GM21423 (cell line): ENCODE measurements at regions not wholly inside any gene's neighbourhood (a gene's known extent, or its start where the extent isn't known, plus 50 kb on each side); places are given as distances from the start of the nearest gene placed in this dataset.

Source experiments
- ATAC-seq: cut with Tn5 transposase; IDR thresholded peaks from one replicate; pipeline ENCODE4 v1.9.1; 2021; ENCODE audit warnings: mild to moderate bottlenecking, moderate library complexity; ENCODE audit not compliant: unreplicated experiment

DNA sequence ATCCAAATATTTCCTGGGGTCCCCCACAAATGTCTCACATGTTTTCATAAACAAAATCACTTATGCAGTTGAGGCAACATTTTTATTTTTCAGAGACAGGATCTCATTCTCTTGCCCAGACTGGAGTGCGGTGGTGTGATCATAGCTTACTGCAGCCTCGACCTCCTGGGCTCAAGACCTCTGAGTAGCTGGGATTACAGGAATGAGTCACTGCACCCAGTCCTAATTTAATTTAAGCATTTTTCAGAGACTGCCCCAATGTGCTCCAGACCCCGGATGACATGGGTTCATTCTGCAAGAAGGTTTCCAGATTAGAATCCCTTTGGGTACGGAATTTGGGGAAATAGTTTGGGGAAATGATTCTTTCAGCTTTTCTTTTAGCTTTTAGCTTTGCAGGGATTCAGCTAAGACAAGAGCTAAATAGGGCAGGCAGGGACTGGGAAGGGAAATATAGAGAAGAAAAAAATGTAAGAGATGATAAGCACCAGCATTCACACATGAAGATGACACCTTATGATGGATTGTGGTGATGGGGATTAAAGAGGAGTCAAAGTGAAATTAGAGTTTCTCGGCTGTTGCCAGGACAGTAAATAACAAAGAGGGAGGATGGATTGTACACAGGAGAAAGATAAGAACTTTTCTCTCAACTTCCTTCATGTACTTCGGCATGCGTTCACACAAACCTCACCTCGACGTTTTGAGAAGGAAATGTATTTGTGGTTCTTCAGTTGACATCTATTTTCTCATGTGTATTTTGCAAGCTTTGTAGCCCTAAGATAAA is 169.4 kb upstream of the TAB2 start:
- no peak for ATAC-seq

DNA sequence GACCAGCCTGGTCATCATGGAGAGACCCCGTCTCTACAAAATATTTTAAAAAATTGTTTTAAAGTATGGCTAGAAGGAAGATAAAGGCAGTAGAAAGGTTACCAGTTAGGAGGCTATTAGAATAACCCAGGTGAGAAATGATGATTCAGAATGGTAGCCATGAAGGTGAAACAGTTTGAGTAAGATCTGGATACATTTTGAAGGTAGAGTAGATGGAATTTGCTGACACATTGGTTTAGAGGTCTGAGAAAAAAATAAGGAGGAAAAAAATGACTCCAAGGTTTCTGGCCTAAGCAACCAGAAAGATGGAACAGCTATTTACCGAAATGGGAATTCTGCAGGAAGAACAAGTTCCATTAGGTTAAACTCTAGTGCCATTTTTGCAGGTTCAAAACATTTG is 167.9 kb upstream of the TAB2 start:
- no peak for ATAC-seq

DNA sequence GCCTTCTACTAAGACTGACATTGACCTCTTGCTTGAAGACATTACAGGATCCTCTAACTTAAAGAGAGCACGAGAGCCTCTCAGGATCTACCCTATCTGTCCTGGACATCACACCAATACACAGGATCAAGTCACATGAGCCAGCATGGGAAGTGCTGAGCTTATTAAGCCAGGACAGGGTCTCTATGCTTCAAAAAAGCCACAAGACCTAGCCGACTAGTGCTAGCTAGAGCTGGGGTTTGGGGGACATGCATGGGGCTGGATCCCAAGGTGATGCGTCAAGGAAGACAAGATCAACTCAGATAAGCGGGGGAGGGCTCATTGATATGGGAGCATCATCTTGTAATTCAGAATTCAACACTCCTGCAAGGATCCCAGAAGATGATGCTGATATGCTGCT is 167.2 kb upstream of the TAB2 start:
- no peak for ATAC-seq

DNA sequence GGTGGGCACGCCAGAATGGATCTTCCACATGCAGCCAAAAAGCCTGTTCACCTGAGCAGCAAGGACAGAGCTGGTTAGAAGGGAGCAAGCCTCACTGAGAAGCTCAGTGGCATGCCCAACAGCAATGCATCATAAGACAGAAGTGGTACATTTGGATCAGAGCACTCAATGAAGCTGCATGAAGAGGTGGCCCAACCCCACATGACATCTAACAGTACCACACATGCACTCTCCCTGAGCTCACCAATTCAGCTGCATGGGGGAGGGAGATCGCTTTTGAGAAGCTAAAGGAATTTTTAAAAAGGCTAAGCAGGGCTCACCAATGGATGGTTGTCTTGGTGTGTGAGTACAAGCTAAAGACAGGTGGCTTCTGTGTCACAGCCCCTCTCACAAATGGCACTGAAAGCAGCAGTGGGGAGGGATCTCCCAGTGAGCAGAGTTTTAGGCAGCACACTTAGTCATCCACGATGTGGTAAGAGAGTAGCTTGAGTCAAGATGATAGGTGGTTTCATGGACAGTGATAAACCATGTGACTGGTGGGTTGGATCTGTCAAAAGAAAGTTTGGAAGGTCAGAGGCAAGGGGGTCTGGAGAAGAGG is 166.6 kb upstream of the TAB2 start:
- ATAC-seq: no peak

DNA sequence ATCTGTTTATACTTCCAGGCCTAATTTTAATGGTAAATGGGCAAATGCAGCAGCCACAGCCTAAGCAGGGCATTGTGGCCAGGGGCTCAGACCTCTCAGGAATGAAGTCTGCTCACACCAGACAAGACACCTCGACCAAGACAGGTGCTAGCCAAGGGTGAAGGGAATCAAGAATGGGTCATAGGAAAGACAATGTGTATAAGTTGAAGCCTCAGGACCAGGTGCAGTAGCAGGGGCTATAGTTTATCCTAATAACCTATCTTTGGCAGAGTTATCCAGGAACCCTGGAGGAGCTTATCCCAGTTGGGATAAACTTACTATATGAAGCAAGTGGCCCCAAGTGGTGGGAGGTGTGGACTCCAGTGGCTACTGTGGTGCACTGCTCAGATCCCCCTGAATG is 165.0 kb upstream of the TAB2 start:
- ATAC-seq: no peak

DNA sequence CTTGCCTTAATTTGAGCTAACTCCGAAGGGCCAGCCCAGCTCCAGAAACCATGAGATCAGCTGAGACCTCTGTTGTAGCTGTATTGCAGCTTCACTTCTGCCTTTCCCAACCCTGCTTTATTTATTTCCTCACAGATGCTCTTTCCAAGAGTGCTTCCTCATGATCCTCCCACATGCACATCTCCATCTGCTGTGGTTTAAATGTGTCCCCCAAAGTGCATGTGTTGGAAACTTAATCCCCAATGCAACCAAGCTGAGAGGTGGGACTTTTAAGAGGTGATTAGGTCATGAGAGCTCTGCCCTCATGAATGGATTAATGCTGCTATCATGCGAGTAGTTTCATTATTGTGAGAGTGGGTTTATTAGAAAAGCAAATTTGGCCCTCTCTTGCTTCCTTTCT is 164.4 kb upstream of the TAB2 start:
- no peak for ATAC-seq

DNA sequence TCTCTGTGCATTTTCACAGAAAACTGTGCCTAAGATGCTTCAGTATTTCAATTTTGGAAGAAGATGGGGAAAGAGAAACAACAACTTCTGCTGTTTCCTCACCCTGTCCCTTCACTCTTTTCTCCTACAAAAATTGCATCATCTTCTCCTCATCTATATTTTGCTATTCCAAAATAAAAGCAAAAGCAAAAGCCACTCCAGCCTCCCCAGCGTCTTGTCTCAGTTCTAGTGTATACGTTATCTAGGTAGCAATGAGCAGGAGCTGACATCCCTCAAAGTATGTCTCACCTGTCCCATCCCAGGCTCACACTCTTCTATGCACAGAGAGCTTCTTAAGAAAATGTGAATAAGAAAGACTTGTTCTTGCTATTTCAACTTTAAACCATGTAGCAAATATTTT is 163.8 kb upstream of the TAB2 start:
- ATAC-seq: no peak

DNA sequence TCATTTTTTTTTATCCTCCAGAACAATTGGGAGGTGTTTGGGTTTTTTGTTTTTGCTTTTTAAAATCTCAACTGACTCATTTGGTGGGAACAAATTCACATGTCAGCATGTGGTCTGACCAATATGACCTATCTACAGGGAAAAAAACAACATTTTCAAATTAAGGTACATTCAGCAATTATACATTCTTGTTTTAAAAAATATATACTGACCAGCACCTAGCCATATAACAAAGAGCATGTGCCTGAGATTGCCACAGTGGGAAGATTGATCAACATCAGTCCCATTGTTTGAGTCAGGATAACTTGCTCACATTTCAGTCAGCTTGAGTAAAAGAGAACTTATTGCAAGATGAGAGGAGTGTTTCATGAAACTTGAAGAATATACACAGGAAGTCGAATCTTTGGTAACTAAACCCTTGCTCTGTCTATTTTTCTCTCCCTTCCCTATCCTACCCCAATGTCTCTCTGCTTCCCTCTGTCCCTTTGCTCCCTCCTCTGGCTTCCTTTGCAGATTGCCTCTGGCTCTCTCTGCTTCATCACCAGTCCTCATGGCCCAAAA is 163.2 kb upstream of the TAB2 start:
- ATAC-seq: no peak

DNA sequence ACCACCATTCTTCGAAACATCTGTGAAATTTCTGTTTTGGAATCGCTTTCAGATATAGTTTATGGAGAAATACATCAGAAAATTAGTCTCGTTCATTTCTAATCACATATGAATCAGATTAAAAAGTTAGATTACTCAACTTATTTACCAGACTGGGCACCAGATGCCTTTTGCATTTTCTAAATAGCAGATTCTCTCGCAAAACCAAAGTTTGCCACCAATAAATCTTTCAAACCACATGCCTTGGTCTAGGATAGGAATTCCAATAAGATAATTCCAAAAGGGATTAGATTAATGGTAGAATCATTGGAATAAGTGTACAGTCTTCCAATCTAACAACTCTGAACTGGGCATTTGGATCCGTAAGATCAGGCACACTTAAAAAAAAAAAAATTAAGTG is 160.4 kb upstream of the TAB2 start:
- no peak for ATAC-seq

DNA sequence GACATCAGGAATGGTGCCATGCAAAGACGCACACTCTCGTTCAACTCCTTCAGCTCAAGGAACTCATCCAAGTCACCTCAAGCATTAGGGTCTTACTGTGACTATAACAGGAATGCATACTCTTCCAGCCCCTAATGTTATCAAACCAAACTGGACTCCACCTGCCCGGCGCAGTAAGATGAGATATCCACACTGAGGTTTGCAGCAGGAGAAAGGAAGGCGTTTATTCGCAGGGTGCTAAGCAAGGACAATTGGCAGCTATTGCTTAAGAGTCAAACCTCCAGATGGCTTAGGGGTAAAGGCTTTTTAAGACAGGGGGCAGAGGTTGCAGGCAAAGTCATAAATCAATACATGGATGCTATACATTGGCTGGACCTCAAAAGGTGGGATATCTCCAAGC is 159.4 kb upstream of the TAB2 start:
- ATAC-seq: no peak

DNA sequence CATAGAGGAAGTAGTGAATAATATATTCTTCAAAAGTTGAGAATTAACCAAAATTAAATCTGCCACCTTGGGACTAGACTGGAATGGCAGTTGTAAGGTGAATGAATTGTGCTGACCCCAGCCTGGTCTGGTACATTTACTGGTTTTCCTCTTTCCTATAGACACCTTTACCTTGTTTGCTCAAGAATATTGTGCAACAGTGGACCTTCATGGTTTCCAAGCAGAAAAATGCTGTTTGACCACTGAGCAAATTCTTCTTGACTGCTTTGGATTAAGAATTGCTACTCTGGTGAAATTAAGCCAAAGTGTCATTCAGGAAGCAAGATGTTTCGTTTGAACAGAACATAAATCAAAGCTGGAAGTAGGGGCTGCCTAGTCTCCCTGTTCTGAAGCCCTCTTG is 156.6 kb upstream of the TAB2 start:
- no peak for ATAC-seq

DNA sequence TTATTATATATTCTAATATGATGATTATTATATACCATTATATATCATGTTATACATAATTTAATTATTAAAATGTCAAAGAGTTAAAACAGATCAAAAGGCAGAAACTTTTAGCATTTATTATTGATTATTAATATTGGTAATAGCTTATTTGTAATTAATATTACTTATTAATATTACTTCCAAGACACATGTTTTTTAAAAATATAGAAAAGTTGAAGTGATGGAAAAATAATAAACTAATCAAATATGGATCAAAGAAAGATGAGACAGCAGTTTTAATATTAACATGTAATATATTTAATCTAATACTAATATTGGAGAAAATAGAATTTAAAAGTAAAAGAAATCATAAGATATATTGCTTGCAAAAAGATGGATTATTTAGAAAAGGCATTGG is 154.6 kb upstream of the TAB2 start:
- no peak for ATAC-seq

DNA sequence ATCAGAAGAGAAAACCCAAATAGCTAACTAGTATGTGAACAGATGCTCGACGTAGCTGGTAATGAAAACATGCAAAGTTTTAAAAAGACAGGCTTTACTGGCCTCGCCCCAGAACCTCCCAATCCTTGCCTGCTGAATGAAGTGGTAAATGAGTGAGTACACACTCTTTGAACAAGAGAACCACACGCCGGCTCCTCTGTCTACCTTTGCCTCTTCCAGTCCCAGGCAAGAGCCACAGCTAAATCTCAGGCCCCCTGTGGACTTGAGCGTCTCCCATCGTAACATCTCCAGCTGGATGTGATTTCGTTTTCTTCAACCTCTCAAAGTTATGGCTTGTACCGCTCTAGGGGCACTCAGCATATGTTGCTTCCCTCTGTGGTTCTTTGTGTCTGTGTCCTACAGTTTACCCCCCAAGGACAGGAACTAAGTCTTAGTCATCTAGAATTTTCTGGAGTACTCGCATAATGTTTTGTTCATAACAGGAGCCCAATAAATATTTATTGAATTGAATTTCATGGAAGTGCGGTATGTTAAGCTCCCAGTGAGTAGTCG is 153.2 kb upstream of the TAB2 start:
- ATAC-seq: no peak

DNA sequence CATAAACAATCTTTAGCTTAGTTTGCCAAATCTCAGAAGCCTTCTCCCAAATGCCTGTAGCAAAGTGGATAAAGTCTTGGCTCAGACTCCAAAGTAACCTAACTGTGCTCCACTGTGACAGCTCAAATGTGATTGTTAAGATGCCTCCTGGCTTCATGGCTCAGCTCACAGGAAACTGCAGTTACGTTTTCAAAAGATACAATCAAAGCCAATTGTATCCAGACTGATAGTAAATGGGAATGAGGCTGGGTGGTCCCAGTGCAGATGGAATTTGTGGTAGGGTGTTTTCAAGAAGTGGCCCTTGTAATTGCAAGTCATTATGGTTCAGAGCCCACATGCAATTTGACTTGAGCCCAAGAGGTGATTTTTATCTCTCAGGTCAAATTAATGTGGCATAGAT is 151.2 kb upstream of the TAB2 start:
- ATAC-seq: no peak

DNA sequence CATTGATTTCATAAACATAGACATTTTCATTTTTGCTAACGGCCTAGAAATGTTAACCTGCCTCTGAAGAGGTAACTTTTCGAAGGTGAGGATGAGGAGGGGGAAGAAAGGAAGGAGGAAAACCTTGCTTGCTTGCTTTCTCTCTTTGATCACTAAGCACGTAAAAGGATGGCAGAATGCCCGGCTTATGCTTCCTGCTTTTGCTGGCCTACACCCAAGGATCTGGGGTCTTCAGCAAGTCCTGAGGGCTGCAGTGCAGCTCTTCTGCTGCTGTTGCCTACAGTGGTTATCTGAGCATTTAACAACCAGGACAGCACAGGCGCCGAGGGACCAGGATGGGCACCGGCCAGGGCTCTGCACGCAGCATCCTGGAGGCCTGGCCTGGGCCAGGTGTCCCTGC is 150.8 kb upstream of the TAB2 start:
- ATAC-seq: no peak

DNA sequence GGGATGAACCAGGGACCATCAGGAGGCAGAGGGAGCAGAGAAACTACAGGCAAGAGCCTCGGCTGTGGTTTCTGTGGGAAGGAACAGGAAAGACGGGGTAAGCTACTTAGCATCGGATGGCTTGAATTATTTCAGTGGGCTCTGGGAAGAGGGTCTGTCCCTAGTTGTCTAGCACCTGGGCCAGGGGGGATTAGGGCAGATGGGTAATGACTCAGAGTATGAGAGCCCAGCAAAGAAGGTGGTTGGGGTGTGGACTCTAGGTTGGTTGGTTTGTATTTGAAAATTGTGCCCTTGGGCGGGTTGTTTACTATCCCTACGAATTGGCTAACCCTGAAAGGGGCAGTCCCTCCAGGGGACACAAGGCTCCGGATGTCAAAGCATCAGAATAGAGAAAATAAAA is 148.5 kb upstream of the TAB2 start:
- no peak for ATAC-seq

DNA sequence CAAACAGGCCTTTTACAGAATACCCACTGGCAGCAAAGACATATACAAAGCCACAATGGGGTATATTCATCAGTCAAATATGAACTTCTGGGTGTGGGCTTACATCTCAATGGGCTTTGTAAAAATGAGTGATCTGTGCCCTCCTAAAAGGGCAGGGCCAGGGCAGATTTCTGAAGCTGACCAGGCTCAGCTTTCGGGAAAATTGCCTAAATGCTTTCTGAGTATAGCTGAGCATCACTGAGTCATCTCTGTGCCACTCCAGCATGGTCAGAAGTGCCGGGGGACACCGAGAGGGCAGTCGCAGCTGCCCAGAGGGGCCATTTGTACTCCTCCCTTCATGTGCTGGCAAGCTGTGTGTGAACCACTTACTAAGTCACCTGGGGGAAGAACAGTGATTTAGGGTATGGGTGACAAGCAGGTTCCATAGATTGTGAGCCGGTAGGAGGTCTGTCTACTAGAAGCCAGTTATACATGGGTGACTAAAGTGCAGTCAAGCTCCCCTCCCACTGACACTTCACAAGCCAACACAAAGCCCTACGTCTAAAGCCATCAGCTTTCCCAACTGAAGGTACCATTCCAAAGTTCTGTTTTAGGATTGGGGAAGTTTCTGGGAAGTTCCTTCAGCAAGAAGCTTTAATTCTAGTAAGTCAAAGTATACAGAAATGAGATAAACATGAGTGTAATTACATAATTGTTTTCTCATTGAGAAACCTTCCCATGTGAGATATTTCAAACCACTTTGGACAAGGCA is 147.6 kb upstream of the TAB2 start:
- ATAC-seq: no peak

DNA sequence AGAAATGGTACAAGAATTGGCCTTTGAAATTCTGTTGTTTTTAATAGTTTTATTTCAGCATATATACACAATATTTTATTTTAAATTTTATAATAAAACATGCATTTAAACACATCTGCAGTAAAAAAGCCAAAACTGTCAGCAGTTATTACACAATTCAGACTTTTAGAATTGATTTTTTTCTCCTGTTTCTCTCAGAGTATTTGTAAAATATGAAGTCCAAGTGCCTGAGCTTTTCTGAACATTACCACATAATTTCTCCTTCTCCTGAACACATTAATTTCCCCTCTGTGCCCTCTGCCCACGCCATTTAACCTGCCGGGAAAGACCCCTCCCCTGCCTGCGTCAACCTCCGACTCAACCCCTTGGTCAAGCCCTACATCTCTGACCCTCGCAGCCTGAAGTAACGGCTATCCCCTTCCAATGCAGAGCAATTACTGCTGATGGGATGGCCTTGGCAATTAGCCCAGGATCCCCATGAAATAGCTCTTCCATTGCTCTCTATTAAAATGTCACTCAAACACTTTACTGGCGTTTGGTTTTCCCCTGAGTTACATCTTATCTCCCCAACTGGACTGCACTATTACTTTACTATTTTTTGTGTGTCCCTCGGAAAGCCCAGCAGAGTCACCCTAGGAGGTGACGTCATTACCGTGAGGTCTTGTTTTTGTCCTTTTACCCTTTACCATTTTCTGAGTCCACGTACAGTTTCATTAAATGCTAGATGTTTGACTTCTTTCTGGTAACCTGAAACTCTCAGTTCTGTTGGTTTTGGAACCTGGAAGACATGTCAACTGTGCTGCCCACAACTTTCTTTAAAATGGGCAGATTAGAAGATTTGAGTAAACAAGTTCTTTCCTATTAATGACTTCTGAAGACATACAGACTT is 146.7 kb upstream of the TAB2 start:
- ATAC-seq: no peak

DNA sequence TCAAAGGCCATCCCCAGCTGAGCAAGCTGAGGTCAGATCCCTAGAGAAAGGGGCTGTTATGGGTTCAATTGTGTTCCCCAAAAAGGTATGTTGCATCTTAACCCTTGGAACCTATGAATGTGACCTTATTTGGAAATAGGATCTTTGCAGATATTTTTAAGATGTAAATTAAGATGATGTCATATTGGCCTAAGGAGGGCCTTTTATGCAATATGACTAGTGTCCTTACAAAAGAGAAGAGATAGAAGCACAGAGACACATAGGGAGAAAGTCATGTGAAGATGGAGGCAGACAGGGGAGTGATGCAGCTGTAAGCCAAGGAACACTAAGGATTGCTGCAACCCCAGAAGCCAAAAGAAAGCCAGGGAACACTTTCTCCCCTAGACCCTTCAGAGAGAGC is 144.3 kb upstream of the TAB2 start:
- no peak for ATAC-seq

DNA sequence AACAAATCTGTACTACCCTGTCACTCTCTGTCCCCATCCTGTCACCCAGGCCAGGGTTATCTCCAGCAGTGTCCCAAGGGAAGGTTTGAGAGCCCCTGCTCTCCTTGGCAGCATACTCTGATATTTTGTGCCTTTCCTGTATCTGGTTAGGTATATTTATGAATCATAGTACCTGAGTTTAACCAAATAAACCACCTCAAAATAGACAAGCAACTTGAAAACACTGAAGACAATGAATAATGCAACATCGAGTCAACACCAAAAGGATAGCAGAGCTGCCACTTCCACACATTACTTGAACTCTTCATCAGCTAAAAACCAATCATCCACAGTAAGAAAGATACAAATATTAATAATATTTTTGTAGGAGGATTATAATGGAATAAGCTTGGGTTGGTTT is 142.6 kb upstream of the TAB2 start:
- ATAC-seq: no peak
